ENCODE measurements at regions not wholly inside any gene's neighbourhood (a gene's known extent, or its start where the extent isn't known, plus 50 kb on each side); places are given as distances from the start of the nearest gene placed in this dataset.

DNA sequence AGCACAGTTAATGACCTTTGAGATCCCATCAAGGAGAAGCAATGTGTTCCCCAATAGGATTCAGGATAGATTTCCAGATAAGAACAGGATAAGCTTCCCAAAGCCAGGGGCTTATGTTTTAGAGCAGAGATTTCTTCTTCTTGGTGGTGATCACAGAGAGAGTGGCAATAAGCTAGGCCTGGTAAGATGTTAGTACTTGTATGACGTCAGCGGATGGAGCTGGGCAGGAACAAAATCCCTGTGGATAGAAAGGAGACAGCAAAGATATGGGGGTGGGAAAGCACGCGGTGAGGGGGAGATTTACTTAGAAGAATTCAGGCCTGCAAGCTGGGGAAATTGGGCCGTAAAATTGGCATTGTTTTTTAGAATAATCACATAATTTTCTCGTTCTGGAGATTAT lies 323.0 kb downstream of the MTX2 start:
- ATAC-seq (no peak), DNase-seq (no peak), FAIRE-seq (no peak)
- 83 to 84% methylated on average over 6 of the region's 6 CpGs for WGBS, 2 donors
- TF ChIP-seq, protein P1, sequence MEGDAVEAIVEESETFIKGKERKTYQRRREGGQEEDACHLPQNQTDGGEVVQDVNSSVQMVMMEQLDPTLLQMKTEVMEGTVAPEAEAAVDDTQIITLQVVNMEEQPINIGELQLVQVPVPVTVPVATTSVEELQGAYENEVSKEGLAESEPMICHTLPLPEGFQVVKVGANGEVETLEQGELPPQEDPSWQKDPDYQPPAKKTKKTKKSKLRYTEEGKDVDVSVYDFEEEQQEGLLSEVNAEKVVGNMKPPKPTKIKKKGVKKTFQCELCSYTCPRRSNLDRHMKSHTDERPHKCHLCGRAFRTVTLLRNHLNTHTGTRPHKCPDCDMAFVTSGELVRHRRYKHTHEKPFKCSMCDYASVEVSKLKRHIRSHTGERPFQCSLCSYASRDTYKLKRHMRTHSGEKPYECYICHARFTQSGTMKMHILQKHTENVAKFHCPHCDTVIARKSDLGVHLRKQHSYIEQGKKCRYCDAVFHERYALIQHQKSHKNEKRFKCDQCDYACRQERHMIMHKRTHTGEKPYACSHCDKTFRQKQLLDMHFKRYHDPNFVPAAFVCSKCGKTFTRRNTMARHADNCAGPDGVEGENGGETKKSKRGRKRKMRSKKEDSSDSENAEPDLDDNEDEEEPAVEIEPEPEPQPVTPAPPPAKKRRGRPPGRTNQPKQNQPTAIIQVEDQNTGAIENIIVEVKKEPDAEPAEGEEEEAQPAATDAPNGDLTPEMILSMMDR (IDR thresholded peaks at IDR 0.05): no peak
- intact Hi-C loops (cut with DNase I): no loop called here
- H3K36me3 ChIP-seq: no peaks in the 10 kb centered on the region
- no peaks in the 10 kb centered on the region for H3K27me3 ChIP-seq
- no peak overlapping the region for H3K4me3 ChIP-seq
- H3K4me1 ChIP-seq: no peaks in the 10 kb centered on the region
- no peak overlapping the region for H3K27ac ChIP-seq
- no peaks in the 10 kb centered on the region for H3K9me3 ChIP-seq

DNA sequence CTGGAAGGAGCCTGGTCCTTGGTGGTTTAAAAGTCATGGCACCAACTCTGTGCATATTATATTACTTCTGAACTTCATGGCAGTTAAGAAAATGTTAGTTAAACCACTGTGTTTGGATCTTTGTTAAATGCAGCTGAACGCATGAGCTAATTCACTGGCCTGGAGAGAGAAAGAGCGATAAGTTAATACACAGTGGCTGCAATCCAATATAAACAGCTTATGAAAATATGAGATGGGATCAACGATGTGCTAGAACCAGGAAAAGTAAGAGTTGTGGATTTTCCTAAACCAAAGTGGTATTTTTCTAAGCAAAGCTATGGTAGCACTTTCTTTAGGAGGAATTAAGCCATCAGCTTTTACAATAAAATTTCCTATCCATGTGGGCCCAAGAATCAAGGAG lies 326.7 kb downstream of the MTX2 start:
- DNase-seq: no peak
- TF ChIP-seq, protein P1 (IDR thresholded peaks at IDR 0.05): no peak
- Histone ChIP-seq H3K36me3 (no peaks in the 10 kb centered on the region), H3K4me1 (no peaks in the 10 kb centered on the region), H3K4me3 (no peak overlapping the region), H3K9me3 (no peaks in the 10 kb centered on the region), H3K27ac (no peak overlapping the region), H3K27me3 (no peaks in the 10 kb centered on the region)
- intact Hi-C loops (cut with DNase I): no loop called here
- WGBS, 2 donors: 23 to 29% methylated on average over 3 of the region's 3 CpGs
- peak; percentile 32 to 80 (median 64) for ATAC-seq
- no peak for FAIRE-seq

DNA sequence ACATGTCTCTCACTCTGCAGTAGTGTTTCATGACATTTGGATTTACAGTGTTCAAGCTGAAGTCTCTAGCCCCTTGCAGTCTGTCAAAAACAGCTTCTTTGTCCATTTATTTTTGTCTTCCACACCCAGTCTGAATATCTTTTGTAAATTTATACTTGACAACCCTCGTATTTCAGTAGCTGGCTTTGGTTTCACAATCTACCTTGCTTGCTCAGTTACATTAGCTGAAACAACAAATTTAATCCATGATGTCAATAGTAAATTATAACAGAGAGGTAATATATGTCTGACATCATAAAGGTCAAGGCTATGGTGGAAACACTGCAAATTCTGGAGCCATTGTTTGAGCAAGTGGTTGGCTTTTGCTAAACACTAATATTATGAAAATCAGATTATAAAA lies 328.7 kb downstream of the MTX2 start:
- Histone ChIP-seq H3K4me1 (no peaks in the 10 kb centered on the region), H3K4me3 (no peak overlapping the region), H3K27me3 (no peaks in the 10 kb centered on the region), H3K9me3 (no peaks in the 10 kb centered on the region), H3K36me3 (no peaks in the 10 kb centered on the region), H3K27ac (no peak overlapping the region)
- WGBS, 2 donors: 51 to 68% methylated on average over 1 of the region's 1 CpG
- intact Hi-C loops (cut with DNase I): no loop called here
- FAIRE-seq (no peak), ATAC-seq (no peak), DNase-seq (no peak)
- TF ChIP-seq, protein P1 (IDR thresholded peaks at IDR 0.05): no peak

DNA sequence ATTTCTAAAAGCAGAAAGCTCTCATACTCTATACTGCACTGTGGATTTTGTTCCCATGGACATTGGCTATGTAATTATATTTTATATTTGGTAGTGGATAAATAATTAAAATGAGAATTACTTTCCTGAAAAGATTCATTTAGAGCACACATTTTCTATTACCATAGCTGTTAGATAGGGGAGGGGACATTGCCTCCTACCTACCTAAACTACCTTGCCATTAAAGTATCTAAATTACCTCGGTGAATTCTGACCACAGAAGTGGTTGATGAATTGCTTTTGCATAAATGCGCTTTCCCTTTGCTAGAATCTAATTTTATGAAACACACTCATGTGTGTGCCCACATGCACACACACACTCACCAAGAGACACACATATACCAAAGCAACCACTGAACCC lies 329.1 kb downstream of the MTX2 start:
- WGBS, 2 donors: 72 to 76% methylated on average over 2 of the region's 2 CpGs
- Histone ChIP-seq H3K4me3 (no peak overlapping the region), H3K27ac (no peak overlapping the region), H3K4me1 (no peaks in the 10 kb centered on the region), H3K9me3 (no peaks in the 10 kb centered on the region), H3K36me3 (no peaks in the 10 kb centered on the region), H3K27me3 (no peaks in the 10 kb centered on the region)
- no peak for FAIRE-seq
- intact Hi-C loops (cut with DNase I): no loop called here
- DNase-seq: no peak
- ATAC-seq: no peak
- TF ChIP-seq, protein P1 (IDR thresholded peaks at IDR 0.05): no peak

DNA sequence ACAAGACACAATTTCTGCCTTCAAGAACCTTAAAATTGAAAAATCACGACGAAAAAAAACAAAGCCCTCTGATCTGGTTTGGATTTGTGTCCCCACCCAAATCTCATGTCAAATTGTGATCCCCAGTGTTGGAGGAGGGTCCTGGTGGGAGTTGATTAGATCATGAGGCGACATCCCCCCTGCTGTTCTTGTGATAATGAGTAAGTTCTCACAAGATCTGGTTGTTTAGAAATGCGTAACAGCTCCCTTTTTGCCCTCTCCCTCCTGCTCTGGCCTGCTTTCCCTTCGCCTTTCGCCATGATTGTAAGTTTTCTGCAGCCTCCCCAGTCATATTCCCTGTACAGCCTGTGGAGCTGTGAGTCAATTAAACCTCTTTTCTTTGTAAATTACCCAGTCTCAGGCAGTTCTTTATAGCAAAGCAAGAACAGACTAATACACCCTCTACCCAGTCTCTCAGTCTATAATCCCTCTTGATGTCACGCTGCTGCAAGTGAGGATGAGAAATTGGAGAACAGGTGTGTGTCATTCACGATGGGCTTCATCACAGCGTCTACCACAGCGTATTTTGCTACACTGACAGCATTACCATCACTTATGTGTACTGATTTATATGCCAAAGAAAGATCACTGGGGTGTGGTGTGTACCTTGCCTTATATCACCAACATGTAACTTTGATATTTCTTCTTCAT lies 330.7 kb downstream of the MTX2 start:
- no peaks in the 10 kb centered on the region for H3K27me3 ChIP-seq
- H3K9me3 ChIP-seq: no peaks in the 10 kb centered on the region
- H3K36me3 ChIP-seq: no peaks in the 10 kb centered on the region
- DNase-seq (no peak), ATAC-seq (no peak), FAIRE-seq (no peak)
- H3K27ac ChIP-seq: no peak overlapping the region
- no peak overlapping the region for H3K4me3 ChIP-seq
- WGBS, 2 donors: 78 to 88% methylated on average over 10 of the region's 10 CpGs
- intact Hi-C loops (cut with DNase I): no loop called here
- TF ChIP-seq, protein P1 (IDR thresholded peaks at IDR 0.05): no peak
- H3K4me1 ChIP-seq: no peaks in the 10 kb centered on the region

Data from pancreas (tissue), 10 donors.